ENCODE measurements at regions not wholly inside any gene's neighbourhood (a gene's known extent, or its start where the extent isn't known, plus 50 kb on each side); places are given as distances from the start of the nearest gene placed in this dataset.

DNA sequence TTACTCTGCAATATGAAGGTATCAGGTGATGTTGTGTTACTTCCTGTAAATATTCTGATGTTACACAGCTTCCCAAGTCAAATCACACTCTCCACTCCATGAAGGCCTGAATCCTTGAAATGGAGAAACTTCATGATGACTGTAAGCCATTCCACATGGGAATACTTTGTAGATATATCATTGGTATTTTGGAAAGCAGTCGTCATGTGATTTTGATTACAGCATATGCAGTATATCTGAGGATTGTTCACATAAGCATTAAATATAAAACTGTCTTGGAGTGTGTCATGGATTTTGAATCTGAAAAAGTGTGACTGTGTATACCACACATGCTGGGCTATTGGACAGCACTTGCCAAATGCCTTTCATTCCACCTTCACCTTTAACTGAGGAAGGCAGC lies 118.3 kb upstream of the EXOC2 start:
- Mint-ChIP-seq H3K27ac (ENCODE audit: unreplicated experiment) (no peak overlapping the region), H3K36me3 (ENCODE audit: insufficient read depth, unreplicated experiment) (no peaks in the 10 kb centered on the region), H3K4me1 (ENCODE audit: low read depth, unreplicated experiment) (no peaks in the 10 kb centered on the region), H3K4me3 (ENCODE audit: unreplicated experiment) (no peak overlapping the region), H3K9me3 (ENCODE audit: unreplicated experiment) (no peaks in the 10 kb centered on the region), H3K27me3 (ENCODE audit: insufficient read depth, unreplicated experiment) (no peaks in the 10 kb centered on the region)
- H3K4me3 ChIP-seq (ENCODE audit: low read depth, low read length) = no peak overlapping the region
- ChIA-PET CTCF (no interaction called here), POLR2A (no interaction called here)
- DNase-seq = no peak
- H3K4me1 ChIP-seq = no peaks in the 10 kb centered on the region
- TF ChIP-seq, protein P1, sequence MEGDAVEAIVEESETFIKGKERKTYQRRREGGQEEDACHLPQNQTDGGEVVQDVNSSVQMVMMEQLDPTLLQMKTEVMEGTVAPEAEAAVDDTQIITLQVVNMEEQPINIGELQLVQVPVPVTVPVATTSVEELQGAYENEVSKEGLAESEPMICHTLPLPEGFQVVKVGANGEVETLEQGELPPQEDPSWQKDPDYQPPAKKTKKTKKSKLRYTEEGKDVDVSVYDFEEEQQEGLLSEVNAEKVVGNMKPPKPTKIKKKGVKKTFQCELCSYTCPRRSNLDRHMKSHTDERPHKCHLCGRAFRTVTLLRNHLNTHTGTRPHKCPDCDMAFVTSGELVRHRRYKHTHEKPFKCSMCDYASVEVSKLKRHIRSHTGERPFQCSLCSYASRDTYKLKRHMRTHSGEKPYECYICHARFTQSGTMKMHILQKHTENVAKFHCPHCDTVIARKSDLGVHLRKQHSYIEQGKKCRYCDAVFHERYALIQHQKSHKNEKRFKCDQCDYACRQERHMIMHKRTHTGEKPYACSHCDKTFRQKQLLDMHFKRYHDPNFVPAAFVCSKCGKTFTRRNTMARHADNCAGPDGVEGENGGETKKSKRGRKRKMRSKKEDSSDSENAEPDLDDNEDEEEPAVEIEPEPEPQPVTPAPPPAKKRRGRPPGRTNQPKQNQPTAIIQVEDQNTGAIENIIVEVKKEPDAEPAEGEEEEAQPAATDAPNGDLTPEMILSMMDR (IDR thresholded peaks at IDR 0.05; ENCODE audit: insufficient read depth in 1 of 2, low read depth in 1 of 2, low read length in 1 of 2, severe bottlenecking in 1 of 2, unreplicated experiment in 1 of 2) = no peak
- H3K9me3 ChIP-seq = no peaks in the 10 kb centered on the region
- intact Hi-C loops (cut with micrococcal nuclease; ENCODE audit: unreplicated experiment) = no loop called here
- BruUV-seq (replicated peaks) = no TSS peak
- no peaks in the 10 kb centered on the region for H3K27me3 ChIP-seq (replicated peaks; ENCODE audit: control insufficient read depth, insufficient read depth, low read length)
- H3K36me3 ChIP-seq (ENCODE audit: control insufficient read depth, insufficient read depth, low read length) = no peaks in the 10 kb centered on the region

DNA sequence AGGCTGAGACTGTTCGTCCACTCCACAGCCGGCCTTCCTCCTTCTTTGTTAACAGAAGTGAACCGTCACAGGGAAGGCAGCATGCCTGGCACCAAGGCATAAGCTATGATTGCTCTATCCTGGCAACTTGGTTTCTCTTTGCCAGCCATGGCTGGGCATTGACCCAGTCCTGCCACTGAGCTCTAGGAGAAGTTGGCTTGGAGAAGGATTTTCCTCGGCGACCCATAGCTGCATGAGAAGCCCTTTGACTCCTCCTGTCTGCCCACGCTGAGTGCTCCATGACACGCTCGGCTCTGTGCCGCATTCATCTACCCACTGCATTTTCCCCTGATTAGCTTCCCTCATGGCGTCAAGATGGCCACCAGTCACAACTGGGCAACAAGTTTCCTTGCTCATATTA lies 111.8 kb upstream of the EXOC2 start:
- Histone ChIP-seq H3K36me3 (ENCODE audit: control insufficient read depth, insufficient read depth, low read length) (no peaks in the 10 kb centered on the region), H3K4me3 (ENCODE audit: low read depth, low read length) (no peak overlapping the region), H3K4me1 (no peaks in the 10 kb centered on the region), H3K27me3 (replicated peaks; ENCODE audit: control insufficient read depth, insufficient read depth, low read length) (no peaks in the 10 kb centered on the region), H3K9me3 (no peaks in the 10 kb centered on the region)
- intact Hi-C loops (cut with micrococcal nuclease; ENCODE audit: unreplicated experiment) = no loop called here
- Mint-ChIP-seq H3K9me3 (ENCODE audit: unreplicated experiment) (no peaks in the 10 kb centered on the region), H3K27me3 (ENCODE audit: insufficient read depth, unreplicated experiment) (peaks cover 8% of the 10 kb centered on the region), H3K4me1 (ENCODE audit: low read depth, unreplicated experiment) (no peaks in the 10 kb centered on the region), H3K4me3 (ENCODE audit: unreplicated experiment) (no peak overlapping the region), H3K27ac (ENCODE audit: unreplicated experiment) (no peak overlapping the region), H3K36me3 (ENCODE audit: insufficient read depth, unreplicated experiment) (no peaks in the 10 kb centered on the region)
- TF ChIP-seq, protein P1 (IDR thresholded peaks at IDR 0.05; ENCODE audit: insufficient read depth in 1 of 2, low read depth in 1 of 2, low read length in 1 of 2, severe bottlenecking in 1 of 2, unreplicated experiment in 1 of 2) = no peak
- BruUV-seq (replicated peaks) = no TSS peak
- POLR2A ChIA-PET = no interaction called here
- no peak for DNase-seq
- CTCF ChIA-PET = no interaction called here

DNA sequence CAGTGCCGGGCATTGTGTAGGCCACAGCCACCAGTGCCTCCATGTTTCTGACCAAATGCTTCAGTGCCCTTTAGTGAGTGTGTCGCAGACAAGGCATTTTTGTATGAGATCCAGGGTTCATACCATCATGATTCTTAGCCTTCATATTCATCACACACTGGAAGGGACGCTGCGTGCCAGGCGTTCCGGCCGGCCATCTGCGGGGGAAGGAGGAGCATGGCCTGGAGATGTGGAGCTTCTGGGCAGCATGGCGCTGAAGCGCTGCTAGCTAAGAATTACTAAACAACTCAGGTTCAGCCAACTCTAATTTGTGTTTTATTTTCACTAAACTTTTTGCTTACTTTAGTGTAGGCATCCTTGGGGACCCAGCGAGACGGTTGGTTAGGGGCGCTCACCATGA lies 111.4 kb upstream of the EXOC2 start:
- no peak for DNase-seq
- POLR2A ChIA-PET = no interaction called here
- Mint-ChIP-seq H3K9me3 (ENCODE audit: unreplicated experiment) (no peaks in the 10 kb centered on the region), H3K4me1 (ENCODE audit: low read depth, unreplicated experiment) (no peaks in the 10 kb centered on the region), H3K36me3 (ENCODE audit: insufficient read depth, unreplicated experiment) (no peaks in the 10 kb centered on the region), H3K4me3 (ENCODE audit: unreplicated experiment) (no peak overlapping the region), H3K27ac (ENCODE audit: unreplicated experiment) (no peak overlapping the region), H3K27me3 (ENCODE audit: insufficient read depth, unreplicated experiment) (peaks cover 8% of the 10 kb centered on the region)
- CTCF ChIA-PET = no interaction called here
- Histone ChIP-seq H3K9me3 (no peaks in the 10 kb centered on the region), H3K27me3 (replicated peaks; ENCODE audit: control insufficient read depth, insufficient read depth, low read length) (no peaks in the 10 kb centered on the region), H3K4me3 (ENCODE audit: low read depth, low read length) (no peak overlapping the region), H3K36me3 (ENCODE audit: control insufficient read depth, insufficient read depth, low read length) (no peaks in the 10 kb centered on the region), H3K4me1 (no peaks in the 10 kb centered on the region)
- TF ChIP-seq, protein P1 (IDR thresholded peaks at IDR 0.05; ENCODE audit: insufficient read depth in 1 of 2, low read depth in 1 of 2, low read length in 1 of 2, severe bottlenecking in 1 of 2, unreplicated experiment in 1 of 2) = no peak
- intact Hi-C loops (cut with micrococcal nuclease; ENCODE audit: unreplicated experiment) = no loop called here
- no TSS peak for BruUV-seq (replicated peaks)
